Skeletal muscle tissue (tissue), 3 donors: ENCODE measurements at regions not wholly inside any gene's neighbourhood (a gene's known extent, or its start where the extent isn't known, plus 50 kb on each side); places are given as distances from the start of the nearest gene placed in this dataset.

Experiments used
- H3K27ac ChIP-seq: one replicate; pipeline ENCODE4 v1.7.0; 2013; ENCODE audit warnings: mild to moderate bottlenecking, low read depth, low read length, inconsistent platforms
- H3K27me3 ChIP-seq, 3 donors: one replicate each; pipeline ENCODE4 v1.7.0; 2013; ENCODE audit warnings: low read length in 3 of 3; ENCODE audit not compliant: control insufficient read depth in 3 of 3, insufficient read depth in 3 of 3
- H3K36me3 ChIP-seq, 3 donors: one replicate each; pipeline ENCODE4 v1.7.0; 2013; ENCODE audit warnings: low read length in 3 of 3; ENCODE audit not compliant: control insufficient read depth in 3 of 3, insufficient read depth in 3 of 3
- H3K4me1 ChIP-seq, 3 donors: one replicate each; pipeline ENCODE4 v1.7.0; 2013; ENCODE audit warnings: low read length in 3 of 3, mild to moderate bottlenecking in 3 of 3; ENCODE audit not compliant: control insufficient read depth in 3 of 3, insufficient read depth in 3 of 3
- H3K4me3 ChIP-seq, 3 donors: one replicate each; pipeline ENCODE4 v1.7.0; 2013; ENCODE audit warnings: low read length in 3 of 3
- H3K9ac ChIP-seq, 3 donors: one replicate each; pipeline ENCODE4 v1.7.0; 2013; ENCODE audit warnings: low read length in 3 of 3, mild to moderate bottlenecking in 3 of 3, moderate library complexity in 2 of 3, low read depth in 1 of 3
- H3K9me3 ChIP-seq, 3 donors: one replicate each; pipeline ENCODE4 v1.7.0; 2013; ENCODE audit warnings: low read length in 3 of 3; ENCODE audit not compliant: control insufficient read depth in 3 of 3
- donor health status: Osteomylitis.

DNA sequence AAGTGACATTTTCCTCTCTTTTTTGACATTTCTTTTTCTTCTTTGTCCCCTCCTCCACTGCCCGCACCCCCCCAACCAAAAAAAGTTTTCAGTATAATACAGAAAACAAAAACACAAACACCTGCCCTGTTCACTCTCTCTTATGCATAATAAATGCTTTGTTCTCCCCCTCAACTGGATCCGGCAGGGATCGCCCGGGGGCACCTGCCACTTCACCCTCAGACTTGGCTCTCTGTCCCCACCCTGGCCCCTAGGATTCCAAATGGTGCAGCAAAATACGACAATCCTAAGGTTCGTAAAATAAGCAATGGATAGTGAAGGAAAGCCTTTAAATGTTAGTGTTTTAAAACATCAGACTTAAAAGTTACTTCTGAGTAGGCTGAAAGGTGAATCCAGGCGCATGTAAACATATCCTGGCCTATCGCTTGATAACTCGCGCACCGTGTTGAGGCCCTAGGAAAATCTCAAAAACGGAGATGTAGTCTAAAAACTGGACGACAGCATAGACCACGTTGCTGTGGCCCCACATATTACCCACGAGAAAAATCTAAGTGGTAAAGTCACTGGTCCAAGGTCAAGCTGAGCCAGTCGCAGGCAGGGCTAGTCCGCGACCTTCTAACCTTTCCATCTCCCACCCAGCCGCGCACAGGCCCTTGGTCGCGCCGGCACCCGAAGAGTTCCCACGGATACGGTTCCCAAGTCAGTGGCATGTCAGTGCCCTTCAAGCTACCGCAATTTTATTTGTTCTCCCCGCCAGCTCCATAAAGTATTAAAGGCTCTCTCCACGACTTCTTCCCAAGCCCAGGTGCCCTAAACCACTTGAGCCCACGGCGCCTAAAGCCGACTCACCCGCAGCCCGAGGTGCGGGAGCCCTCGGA, 130.8 kb downstream of the OGFRL1 start:
- Histone ChIP-seq H3K4me3 (peak overlapping the region; percentile 90 to 91 (median 90)), H3K9ac (peak overlapping the region; percentile 80 to 98 (median 95)), H3K4me1 (peaks cover 15 to 19% (median 16%) of the 10 kb centered on the region in 3 donors), H3K9me3 (no peaks in the 10 kb centered on the region), H3K27ac (peak overlapping the region; percentile 93), H3K36me3 (peaks cover 14 to 23% (median 18%) of the 10 kb centered on the region in 3 donors), H3K27me3 (no peaks in the 10 kb centered on the region)

DNA sequence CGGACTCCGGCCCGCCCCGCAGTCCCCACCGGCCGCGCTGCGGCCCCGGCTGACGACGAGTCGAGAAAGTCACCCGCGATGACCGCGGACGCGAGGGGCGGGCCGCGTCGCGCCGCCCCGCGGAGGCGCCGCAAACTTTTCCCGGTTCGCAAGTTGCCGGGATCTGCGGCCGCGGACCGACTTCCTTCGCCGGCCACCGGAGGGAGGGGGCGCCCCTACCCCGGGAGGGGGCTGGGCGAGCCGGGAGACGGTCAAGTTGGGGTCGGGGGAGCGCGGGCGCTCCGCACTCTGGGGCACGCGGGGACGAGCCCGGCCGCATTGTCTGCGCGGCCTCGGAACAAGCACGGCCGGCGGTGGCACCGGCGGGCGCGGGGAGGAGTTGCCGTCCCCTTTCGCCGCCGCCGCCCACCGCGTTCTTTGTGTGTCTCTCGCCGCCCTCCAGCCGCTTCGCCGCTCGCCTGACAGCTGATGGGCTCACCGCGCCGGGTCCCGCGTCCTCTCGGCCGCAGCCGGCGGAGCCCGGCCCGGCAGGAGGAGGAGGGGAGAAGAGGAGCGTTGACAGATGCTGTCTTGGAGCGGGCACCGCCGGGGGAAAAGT, 131.6 kb downstream of the OGFRL1 start:
- Histone ChIP-seq H3K4me1 (peaks cover 13 to 16% (median 15%) of the 10 kb centered on the region in 3 donors), H3K27ac (peak overlapping the region; percentile 93), H3K4me3 (peak overlapping the region; percentile 90 to 91 (median 90)), H3K36me3 (peaks cover 14 to 18% (median 14%) of the 10 kb centered on the region in 3 donors), H3K9ac (peak overlapping the region; percentile 80 to 98 (median 95)), H3K27me3 (no peaks in the 10 kb centered on the region), H3K9me3 (no peaks in the 10 kb centered on the region)

DNA sequence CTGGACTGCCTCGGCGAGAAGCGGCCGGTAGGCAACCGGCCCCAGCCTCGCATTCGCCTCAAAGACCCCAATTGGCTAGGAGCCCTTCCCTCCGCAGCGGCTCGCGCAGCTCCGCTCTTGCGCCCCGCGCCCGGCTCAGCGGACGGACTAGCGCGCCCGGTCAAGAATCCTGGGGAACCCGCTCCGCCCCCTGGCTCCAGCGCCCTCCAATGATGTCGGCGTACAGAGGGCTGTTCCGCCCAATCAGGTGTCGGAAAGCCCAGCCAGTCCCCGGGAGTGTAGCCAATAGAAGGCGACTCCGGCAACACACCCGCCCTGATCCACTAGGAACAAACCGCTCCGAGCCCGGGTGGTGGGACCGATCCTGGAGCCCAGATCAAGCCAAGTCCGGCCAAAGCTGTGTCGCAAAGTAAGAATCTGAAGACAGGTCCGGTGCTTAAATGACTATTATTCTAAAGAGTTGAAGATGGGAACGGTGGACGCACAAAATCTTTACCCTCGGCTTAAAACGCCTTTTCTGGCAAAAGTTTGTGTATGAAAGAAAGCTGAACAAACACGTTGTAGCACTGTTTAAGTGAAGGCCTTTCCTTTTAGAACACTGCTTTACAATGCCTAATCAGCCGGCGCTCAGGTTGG, 132.2 kb downstream of the OGFRL1 start:
- Histone ChIP-seq H3K27me3 (no peaks in the 10 kb centered on the region), H3K9me3 (no peaks in the 10 kb centered on the region), H3K9ac (peak overlapping the region; percentile 80 to 98 (median 95)), H3K4me3 (peak overlapping the region; percentile 90 to 91 (median 90)), H3K27ac (peak overlapping the region; percentile 93), H3K4me1 (peaks cover 13 to 14% (median 14%) of the 10 kb centered on the region in 3 donors), H3K36me3 (peaks cover 8 to 13% (median 9%) of the 10 kb centered on the region in 3 donors)

DNA sequence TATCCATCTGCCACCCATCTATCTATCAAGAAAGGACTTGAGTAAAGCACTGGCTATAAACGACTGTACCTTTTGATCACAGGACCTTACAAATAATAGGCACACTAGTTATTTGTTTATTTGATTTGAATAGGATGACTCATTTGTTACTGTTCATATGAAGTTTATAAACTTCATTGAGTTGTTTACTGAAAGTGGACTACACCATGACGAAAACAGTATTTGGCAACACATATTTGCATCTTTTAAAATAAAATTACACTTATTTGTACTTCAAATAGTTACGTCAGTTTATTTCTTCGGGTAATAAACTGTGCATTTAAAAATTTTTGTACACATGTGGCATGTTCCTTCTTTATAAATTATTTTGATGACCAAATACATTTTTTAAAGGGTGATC, 133.0 kb downstream of the OGFRL1 start:
- H3K4me3 ChIP-seq = peak overlapping the region in 1 of 3 donors; percentile 90
- peak overlapping the region in 2 of 3 donors; percentile 80 to 82 for H3K9ac ChIP-seq
- H3K4me1 ChIP-seq = peaks cover 11 to 14% (median 13%) of the 10 kb centered on the region in 3 donors
- no peaks in the 10 kb centered on the region for H3K27me3 ChIP-seq
- peak overlapping the region; percentile 93 for H3K27ac ChIP-seq
- no peaks in the 10 kb centered on the region for H3K9me3 ChIP-seq
- H3K36me3 ChIP-seq = peaks cover 4 to 5% (median 5%) of the 10 kb centered on the region in 3 donors

DNA sequence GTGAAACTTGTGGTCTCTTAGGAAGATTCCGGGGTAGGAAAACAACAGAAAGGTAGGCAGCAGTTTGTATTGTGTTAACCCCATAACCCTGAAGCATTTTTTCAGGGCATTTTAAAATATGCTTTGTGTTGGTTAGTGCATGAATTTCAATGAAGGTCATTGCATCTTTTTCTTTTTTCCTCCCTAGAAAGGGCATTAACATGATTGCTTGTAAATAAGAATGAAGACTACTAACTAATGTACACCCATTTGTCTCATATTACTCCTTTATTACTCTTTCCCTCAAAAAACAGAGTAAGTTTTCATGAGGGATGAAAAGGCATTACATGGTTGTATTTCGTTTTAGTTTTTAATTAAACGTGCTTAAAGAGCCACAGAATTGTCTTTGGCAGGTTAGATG, 141.4 kb downstream of the OGFRL1 start:
- Histone ChIP-seq H3K36me3 (no peaks in the 10 kb centered on the region), H3K27ac (no peak overlapping the region), H3K4me1 (no peaks in the 10 kb centered on the region), H3K9me3 (no peaks in the 10 kb centered on the region), H3K4me3 (no peak overlapping the region), H3K9ac (no peak overlapping the region), H3K27me3 (no peaks in the 10 kb centered on the region)

DNA sequence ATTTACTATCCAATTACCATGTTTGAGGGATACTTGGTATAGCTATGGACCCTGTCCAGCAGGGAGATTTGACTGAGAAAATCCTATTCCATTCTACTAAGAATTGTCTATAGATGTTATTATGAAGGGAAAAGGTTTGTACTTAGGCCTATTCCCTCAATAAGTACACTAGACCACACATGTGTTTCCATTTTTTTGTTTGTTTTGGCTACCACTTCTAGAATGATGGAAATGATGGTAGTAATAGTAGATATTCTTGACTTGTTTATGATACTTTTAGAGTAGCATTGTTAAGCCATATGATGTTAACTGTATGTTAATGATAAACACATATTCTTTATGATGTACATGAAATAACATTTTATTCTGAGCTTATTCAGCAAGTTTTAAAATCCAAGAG, 144.8 kb downstream of the OGFRL1 start:
- no peaks in the 10 kb centered on the region for H3K4me1 ChIP-seq
- H3K9me3 ChIP-seq = no peaks in the 10 kb centered on the region
- no peak overlapping the region for H3K9ac ChIP-seq
- no peaks in the 10 kb centered on the region for H3K36me3 ChIP-seq
- no peak overlapping the region for H3K4me3 ChIP-seq
- no peak overlapping the region for H3K27ac ChIP-seq
- no peaks in the 10 kb centered on the region for H3K27me3 ChIP-seq

DNA sequence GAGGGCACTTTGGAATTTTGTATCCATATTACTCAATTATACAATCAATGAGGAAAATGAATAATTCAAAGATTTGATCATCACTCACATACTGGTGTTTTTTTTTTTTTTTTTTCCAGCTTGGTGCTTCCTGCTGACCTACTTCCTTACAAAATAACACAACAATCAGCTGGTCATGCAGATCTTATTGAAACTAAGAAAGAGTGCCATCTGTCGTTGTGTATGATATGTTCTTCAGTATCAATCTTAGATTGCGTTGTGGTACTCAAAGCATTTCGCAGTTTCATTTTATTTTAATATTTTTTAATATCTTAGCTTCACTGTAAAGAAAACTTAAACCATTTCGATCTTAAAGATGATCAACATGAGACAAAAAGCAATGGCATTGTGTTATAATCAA, 155.6 kb downstream of the OGFRL1 start:
- H3K4me3 ChIP-seq = no peak overlapping the region
- H3K4me1 ChIP-seq = peaks cover 0 to 4% (median 0%) of the 10 kb centered on the region in 3 donors
- no peaks in the 10 kb centered on the region for H3K36me3 ChIP-seq
- H3K27me3 ChIP-seq = no peaks in the 10 kb centered on the region
- H3K9me3 ChIP-seq = peaks cover 0 to 3% (median 2%) of the 10 kb centered on the region in 3 donors
- H3K27ac ChIP-seq = no peak overlapping the region
- H3K9ac ChIP-seq = no peak overlapping the region

DNA sequence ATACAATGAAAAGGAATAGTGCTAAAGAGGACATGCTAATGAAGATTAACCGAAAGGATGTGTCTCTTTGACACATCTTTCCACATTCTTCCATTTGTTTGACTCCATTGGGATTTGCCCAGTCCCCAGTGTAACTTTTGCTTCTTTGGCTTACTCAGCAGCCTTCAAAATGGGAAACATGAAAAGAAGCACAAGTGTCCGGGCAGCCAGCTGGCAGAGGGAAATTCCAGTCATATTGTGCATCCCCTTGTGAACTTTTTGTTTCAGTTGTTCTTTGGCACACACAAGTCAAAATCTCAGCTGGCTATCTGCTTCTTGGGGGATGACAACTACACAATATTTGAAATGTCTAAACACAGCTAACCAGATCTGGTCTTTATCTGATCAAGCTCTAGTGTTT, 157.4 kb downstream of the OGFRL1 start:
- Histone ChIP-seq H3K4me1 (peaks cover 0 to 4% (median 0%) of the 10 kb centered on the region in 3 donors), H3K4me3 (no peak overlapping the region), H3K27me3 (no peaks in the 10 kb centered on the region), H3K9ac (no peak overlapping the region), H3K36me3 (no peaks in the 10 kb centered on the region), H3K9me3 (no peaks in the 10 kb centered on the region), H3K27ac (no peak overlapping the region)

DNA sequence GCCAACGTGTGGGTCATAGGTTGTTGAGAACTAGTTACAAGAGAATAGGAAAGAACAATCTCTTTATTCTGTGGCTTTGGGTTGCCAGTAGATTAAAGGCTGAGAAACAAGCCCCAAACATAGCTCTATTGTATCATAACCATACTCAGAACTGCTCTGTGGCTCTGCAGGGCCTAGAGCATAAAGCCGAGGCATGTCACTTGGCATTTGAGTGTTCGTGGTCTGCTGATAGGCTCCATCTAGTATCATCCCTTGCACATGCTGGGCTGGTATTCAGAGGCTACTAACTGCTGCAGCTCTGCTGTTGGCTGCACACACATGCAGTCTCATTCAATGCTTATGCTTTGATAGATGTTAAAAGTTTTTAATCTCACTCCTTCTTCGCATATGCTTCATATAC, 157.9 kb downstream of the OGFRL1 start:
- peaks cover 0 to 4% (median 0%) of the 10 kb centered on the region in 3 donors for H3K4me1 ChIP-seq
- no peaks in the 10 kb centered on the region for H3K27me3 ChIP-seq
- H3K9ac ChIP-seq = no peak overlapping the region
- no peak overlapping the region for H3K4me3 ChIP-seq
- no peak overlapping the region for H3K27ac ChIP-seq
- H3K9me3 ChIP-seq = no peaks in the 10 kb centered on the region
- H3K36me3 ChIP-seq = no peaks in the 10 kb centered on the region
